Astrocyte (in vitro differentiated cells and primary cell): ENCODE measurements at regions not wholly inside any gene's neighbourhood (a gene's known extent, or its start where the extent isn't known, plus 50 kb on each side); places are given as distances from the start of the nearest gene placed in this dataset.

ENCODE experiments used
- DNase-seq: peaks from one replicate; pipeline ENCODE4 v3.0.0-alpha.2; 2010; ENCODE audit warnings: low read depth
- FAIRE-seq: peaks from 2 replicates; lab custom pipeline; 2011; peaks lifted over from hg19 to GRCh38; lab: Jason Lieb, UNC
- H2AFZ ChIP-seq: 2 replicates; pipeline ENCODE4 v1.6.0; 2012; ENCODE audit warnings: low read depth, low read length, inconsistent platforms
- H3K27ac ChIP-seq: 2 replicates; pipeline ENCODE4 v1.5.1; 2011; ENCODE audit warnings: low read depth, low read length, inconsistent platforms
- H3K27me3 ChIP-seq: 2 replicates; pipeline ENCODE4 v1.6.0; 2011; ENCODE audit warnings: low read length, inconsistent platforms; ENCODE audit not compliant: insufficient read depth
- H3K36me3 ChIP-seq: 2 replicates; pipeline ENCODE4 v1.5.1; 2011; ENCODE audit warnings: low read length, inconsistent platforms; ENCODE audit not compliant: insufficient read depth
- H3K4me1 ChIP-seq: 2 replicates; pipeline ENCODE4 v1.5.1; 2011; ENCODE audit warnings: low read length, inconsistent platforms; ENCODE audit not compliant: insufficient read depth
- H3K4me2 ChIP-seq: 2 replicates; pipeline ENCODE4 v1.6.0; 2012; ENCODE audit warnings: low read length, inconsistent platforms
- H3K4me3 ChIP-seq: 2 replicates; pipeline ENCODE4 v1.5.1; 2011; ENCODE audit warnings: low read depth, mild to moderate bottlenecking, low read length, inconsistent platforms; ENCODE audit not compliant: insufficient read depth
- H3K79me2 ChIP-seq: 2 replicates; pipeline ENCODE4 v1.6.0; 2012; ENCODE audit warnings: mild to moderate bottlenecking, low read length, inconsistent platforms; ENCODE audit not compliant: insufficient read depth
- H3K9ac ChIP-seq: 2 replicates; pipeline ENCODE4 v1.6.0; 2012; ENCODE audit warnings: mild to moderate bottlenecking, low read length, inconsistent platforms
- H3K9me3 ChIP-seq: 2 replicates; pipeline ENCODE4 v1.5.1; 2012; ENCODE audit warnings: low read depth, mild to moderate bottlenecking, low read length, inconsistent platforms; ENCODE audit not compliant: insufficient read depth
- H4K20me1 ChIP-seq: 2 replicates; pipeline ENCODE4 v1.6.0; 2012; ENCODE audit warnings: low read length, inconsistent platforms; ENCODE audit not compliant: insufficient read depth
- H3K27ac Mint-ChIP-seq: one replicate; pipeline ENCODE4 v1.8.0; 2021; ENCODE audit warnings: mild to moderate bottlenecking, mixed read lengths; ENCODE audit not compliant: unreplicated experiment
- H3K27me3 Mint-ChIP-seq: one replicate; pipeline ENCODE4 v1.8.0; 2021; ENCODE audit warnings: low read depth, mixed read lengths; ENCODE audit not compliant: unreplicated experiment
- H3K36me3 Mint-ChIP-seq: one replicate; pipeline ENCODE4 v1.8.0; 2021; ENCODE audit warnings: low read depth, mixed read lengths; ENCODE audit not compliant: unreplicated experiment
- H3K4me1 Mint-ChIP-seq: one replicate; pipeline ENCODE4 v1.8.0; 2021; ENCODE audit warnings: low read depth, mixed read lengths; ENCODE audit not compliant: unreplicated experiment
- H3K4me3 Mint-ChIP-seq: one replicate; pipeline ENCODE4 v1.8.0; 2021; ENCODE audit warnings: mild to moderate bottlenecking, moderate library complexity, mixed read lengths; ENCODE audit not compliant: unreplicated experiment
- H3K9me3 Mint-ChIP-seq: one replicate; pipeline ENCODE4 v1.8.0; 2021; ENCODE audit warnings: mild to moderate bottlenecking, mixed read lengths; ENCODE audit not compliant: unreplicated experiment
- CTCF ChIP-seq: IDR thresholded peaks from 2 replicates; pipeline ENCODE4 v1.5.1; 2011; ENCODE audit warnings: low read depth, mild to moderate bottlenecking, inconsistent platforms, low read length, moderate library complexity; ENCODE audit not compliant: insufficient read depth
- EZH2 ChIP-seq: IDR thresholded peaks from 2 replicates; pipeline ENCODE4 v1.6.1; 2012; ENCODE audit warnings: mild to moderate bottlenecking, low read length, inconsistent platforms; ENCODE audit not compliant: insufficient read depth

- no peak for FAIRE-seq
- H3K27ac ChIP-seq: no peak overlapping the region
- H3K27me3 ChIP-seq: no peaks in the 10 kb centered on the region
- DNase-seq: no peak
- no peaks in the 10 kb centered on the region for H3K36me3 ChIP-seq
- no peak overlapping the region for H2AFZ ChIP-seq
- Mint-ChIP-seq H3K27me3 (no peaks in the 10 kb centered on the region), H3K4me1 (peaks cover 10% of the 10 kb centered on the region), H3K36me3 (no peaks in the 10 kb centered on the region), H3K27ac (no peak overlapping the region), H3K4me3 (no peak overlapping the region), H3K9me3 (peaks cover 3% of the 10 kb centered on the region)
- no peaks in the 10 kb centered on the region for H3K9me3 ChIP-seq
- H4K20me1 ChIP-seq: no peaks in the 10 kb centered on the region
- no peak for TF ChIP-seq CTCF
- no peak for TF ChIP-seq EZH2
- no peaks in the 10 kb centered on the region for H3K79me2 ChIP-seq
- H3K9ac ChIP-seq: no peak overlapping the region
- H3K4me3 ChIP-seq: no peak overlapping the region
- no peak overlapping the region for H3K4me2 ChIP-seq
- peaks cover 5% of the 10 kb centered on the region for H3K4me1 ChIP-seq
These were observed 392.5 kb downstream of the MAN2A1 start for GRCh38 chr5:110082194-110082593.

- Mint-ChIP-seq H3K27ac (no peak overlapping the region), H3K9me3 (peaks cover 2% of the 10 kb centered on the region), H3K36me3 (no peaks in the 10 kb centered on the region), H3K4me3 (no peak overlapping the region), H3K27me3 (no peaks in the 10 kb centered on the region), H3K4me1 (peaks cover 12% of the 10 kb centered on the region)
- no peak overlapping the region for H2AFZ ChIP-seq
- no peak overlapping the region for H3K4me3 ChIP-seq
- DNase-seq (no peak), FAIRE-seq (no peak)
- TF ChIP-seq CTCF (no peak), EZH2 (no peak)
- H3K9ac ChIP-seq: no peak overlapping the region
- no peaks in the 10 kb centered on the region for H3K9me3 ChIP-seq
- no peaks in the 10 kb centered on the region for H3K27me3 ChIP-seq
- H3K4me1 ChIP-seq: peaks cover 8% of the 10 kb centered on the region
- no peak overlapping the region for H3K27ac ChIP-seq
- no peaks in the 10 kb centered on the region for H3K79me2 ChIP-seq
- H3K36me3 ChIP-seq: no peaks in the 10 kb centered on the region
- H3K4me2 ChIP-seq: no peak overlapping the region
- no peaks in the 10 kb centered on the region for H4K20me1 ChIP-seq
These were observed 393.1 kb downstream of the MAN2A1 start for GRCh38 chr5:110082863-110083262.

- Histone ChIP-seq H3K79me2 (no peaks in the 10 kb centered on the region), H4K20me1 (no peaks in the 10 kb centered on the region), H3K27ac (no peak overlapping the region), H3K9ac (no peak overlapping the region), H3K4me1 (peaks cover 8% of the 10 kb centered on the region), H3K4me3 (no peak overlapping the region), H3K9me3 (no peaks in the 10 kb centered on the region), H2AFZ (no peak overlapping the region), H3K27me3 (no peaks in the 10 kb centered on the region), H3K4me2 (no peak overlapping the region), H3K36me3 (no peaks in the 10 kb centered on the region)
- Mint-ChIP-seq H3K27me3 (no peaks in the 10 kb centered on the region), H3K36me3 (no peaks in the 10 kb centered on the region), H3K4me3 (no peak overlapping the region), H3K9me3 (peaks cover 2% of the 10 kb centered on the region), H3K4me1 (peaks cover 12% of the 10 kb centered on the region), H3K27ac (no peak overlapping the region)
- DNase-seq (no peak), FAIRE-seq (no peak)
- no peak for TF ChIP-seq EZH2
- no peak for TF ChIP-seq CTCF
These were observed 396.1 kb downstream of the MAN2A1 start for GRCh38 chr5:110085826-110086225.
